ENCODE measurements at regions not wholly inside any gene's neighbourhood (a gene's known extent, or its start where the extent isn't known, plus 50 kb on each side); places are given as distances from the start of the nearest gene placed in this dataset.
"Not testable (repeated sequence)": the region's sequence is repeated elsewhere in the genome, so short reads cannot be mapped to it uniquely, and the experiment has no call there.

GRCh38 chr5:165035520-165035919 lies 1530.1 kb downstream of the MAT2B start:
- no peaks in the 10 kb centered on the region for H3K4me1 Mint-ChIP-seq
- H3K27me3 Mint-ChIP-seq = no peaks in the 10 kb centered on the region
- H3K9me3 Mint-ChIP-seq = peaks cover 1 to 3% (median 1%) of the 10 kb centered on the region in 3 donors
- H3K27ac Mint-ChIP-seq = no peak overlapping the region
- H3K36me3 Mint-ChIP-seq = no peaks in the 10 kb centered on the region
- no peak overlapping the region for H3K4me3 Mint-ChIP-seq

DNA sequence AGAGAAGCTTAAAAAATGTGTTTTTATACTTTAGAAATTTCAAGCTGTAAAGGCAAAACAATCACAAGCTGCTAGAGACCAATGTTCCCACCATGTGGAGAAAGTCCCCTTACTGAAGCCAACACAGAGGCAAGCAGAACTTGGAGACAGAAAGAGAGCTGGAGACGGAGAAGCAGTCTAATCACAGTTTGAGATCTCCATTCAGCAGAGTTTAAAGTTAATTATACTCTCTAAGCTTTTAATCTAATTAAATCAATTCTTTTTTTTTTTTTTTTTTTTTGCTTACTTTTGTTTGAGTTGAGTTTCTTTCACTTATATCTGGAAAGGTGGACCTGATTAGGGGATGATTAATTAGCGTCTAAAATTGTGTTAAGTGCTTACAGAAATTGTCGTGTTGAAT lies 1534.3 kb downstream of the MAT2B start:
- Mint-ChIP-seq H3K27ac (no peak overlapping the region), H3K36me3 (no peaks in the 10 kb centered on the region), H3K9me3 (peaks cover 1 to 4% (median 3%) of the 10 kb centered on the region in 3 donors), H3K27me3 (no peaks in the 10 kb centered on the region), H3K4me3 (no peak overlapping the region), H3K4me1 (no peaks in the 10 kb centered on the region)

- not testable (repeated sequence) for H3K27me3 Mint-ChIP-seq, H3K27ac Mint-ChIP-seq, H3K4me1 Mint-ChIP-seq, H3K4me3 Mint-ChIP-seq, H3K9me3 Mint-ChIP-seq, H3K36me3 Mint-ChIP-seq
Observed at GRCh38 chr5:165045941-165046340, 1540.5 kb downstream of the MAT2B start.

DNA sequence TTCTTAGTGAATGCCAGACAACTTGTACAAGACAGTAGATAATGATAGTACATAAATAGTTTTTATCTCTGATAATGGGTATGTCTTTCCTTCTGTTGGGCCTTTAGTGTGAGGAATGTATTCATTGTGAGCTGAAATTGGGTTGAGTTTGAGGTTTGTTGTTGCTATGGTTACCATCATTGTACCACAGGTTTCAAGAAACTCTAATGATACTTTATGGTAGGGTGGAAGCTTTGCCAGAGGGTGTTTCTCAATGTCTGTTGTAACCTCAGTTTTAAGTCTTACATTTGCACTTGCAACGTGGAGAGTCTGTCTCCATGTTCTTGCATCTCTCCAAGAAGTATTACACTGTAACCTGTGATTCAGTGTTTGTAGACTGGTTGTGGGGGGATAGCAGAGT lies 1550.1 kb downstream of the MAT2B start:
- H3K27ac Mint-ChIP-seq = no peak overlapping the region
- no peaks in the 10 kb centered on the region for H3K27me3 Mint-ChIP-seq
- no peaks in the 10 kb centered on the region for H3K4me1 Mint-ChIP-seq
- H3K36me3 Mint-ChIP-seq = no peaks in the 10 kb centered on the region
- H3K9me3 Mint-ChIP-seq = peaks cover 5 to 7% (median 5%) of the 10 kb centered on the region in 3 donors
- H3K4me3 Mint-ChIP-seq = no peak overlapping the region

DNA sequence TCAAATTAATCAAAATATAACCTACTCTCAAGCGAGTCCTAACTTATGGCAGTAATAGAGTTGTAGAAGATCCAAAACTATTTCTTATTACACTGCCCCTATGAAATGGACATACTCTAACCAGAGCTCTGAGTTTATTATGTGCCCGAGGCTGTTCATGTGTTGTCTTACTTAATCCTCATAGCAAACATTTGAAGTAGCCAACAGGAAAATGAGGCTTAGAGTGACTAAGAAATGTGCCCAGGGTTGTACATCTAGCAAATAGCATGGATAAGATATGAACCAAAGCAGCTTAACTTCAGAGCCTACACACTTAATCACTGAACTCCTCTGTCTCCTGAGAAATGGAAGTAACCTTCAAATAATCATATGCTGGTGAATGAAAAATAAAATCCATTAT lies 1551.7 kb downstream of the MAT2B start:
- Mint-ChIP-seq H3K4me1 (no peaks in the 10 kb centered on the region), H3K27me3 (no peaks in the 10 kb centered on the region), H3K27ac (no peak overlapping the region), H3K36me3 (no peaks in the 10 kb centered on the region), H3K4me3 (no peak overlapping the region), H3K9me3 (peaks cover 5 to 8% (median 7%) of the 10 kb centered on the region in 3 donors)

DNA sequence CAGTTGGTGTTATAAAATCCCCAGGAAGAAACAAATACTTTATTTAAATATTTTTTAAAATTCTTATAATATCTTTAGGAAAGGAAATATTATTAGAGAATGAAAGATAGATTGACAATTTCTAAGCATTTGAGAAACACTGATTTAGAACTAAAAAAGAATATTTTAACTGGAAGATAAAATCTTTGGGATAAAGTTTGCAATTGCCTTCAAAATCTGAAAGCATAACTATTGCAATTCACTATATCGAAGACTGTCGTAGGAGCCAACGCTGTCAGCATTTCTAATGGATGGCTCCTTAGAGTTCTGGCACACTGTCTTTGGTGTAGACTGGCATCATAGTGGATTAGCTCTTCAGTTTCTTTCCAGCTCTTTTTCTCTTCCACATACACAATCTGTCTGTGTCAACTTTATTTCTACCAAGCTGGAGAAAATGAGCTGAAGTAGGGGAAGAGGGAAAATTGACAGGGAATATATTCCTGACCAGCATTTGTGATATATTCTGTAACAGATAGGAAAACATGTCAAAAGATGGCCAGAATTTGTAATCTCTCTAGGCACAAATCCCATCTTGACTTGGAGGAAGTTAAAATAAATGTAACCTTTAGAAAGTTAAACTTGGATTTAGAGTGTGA lies 1561.4 kb downstream of the MAT2B start:
- Mint-ChIP-seq H3K4me1 (peaks cover 0 to 3% (median 0%) of the 10 kb centered on the region in 3 donors), H3K4me3 (no peak overlapping the region), H3K9me3 (peaks cover 1 to 4% (median 3%) of the 10 kb centered on the region in 3 donors), H3K36me3 (no peaks in the 10 kb centered on the region), H3K27me3 (no peaks in the 10 kb centered on the region), H3K27ac (no peak overlapping the region)

DNA sequence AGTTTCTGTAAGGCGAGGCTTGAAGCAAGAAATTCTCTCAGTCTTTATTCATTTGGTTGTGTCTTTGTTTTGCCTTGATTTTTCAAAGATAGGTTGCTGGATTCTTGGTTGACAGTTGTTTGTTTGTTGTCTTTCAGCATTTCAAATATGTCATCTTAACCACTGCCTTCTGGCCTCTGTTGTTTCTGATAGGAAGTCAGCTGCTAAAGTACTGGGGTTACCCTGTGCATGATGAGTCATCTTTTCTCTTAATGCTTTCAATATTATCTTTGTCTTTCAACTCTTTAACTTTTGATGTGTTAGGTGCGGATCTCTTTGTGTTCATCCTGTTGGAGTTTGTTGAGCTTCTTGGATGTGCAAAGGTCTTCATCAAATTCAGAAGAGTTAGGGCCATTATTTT lies 1571.3 kb downstream of the MAT2B start:
- H3K36me3 Mint-ChIP-seq = no peaks in the 10 kb centered on the region
- no peak overlapping the region for H3K27ac Mint-ChIP-seq
- H3K4me3 Mint-ChIP-seq = no peak overlapping the region
- peaks cover 0 to 13% (median 8%) of the 10 kb centered on the region in 3 donors for H3K9me3 Mint-ChIP-seq
- H3K27me3 Mint-ChIP-seq = no peaks in the 10 kb centered on the region
- no peaks in the 10 kb centered on the region for H3K4me1 Mint-ChIP-seq

DNA sequence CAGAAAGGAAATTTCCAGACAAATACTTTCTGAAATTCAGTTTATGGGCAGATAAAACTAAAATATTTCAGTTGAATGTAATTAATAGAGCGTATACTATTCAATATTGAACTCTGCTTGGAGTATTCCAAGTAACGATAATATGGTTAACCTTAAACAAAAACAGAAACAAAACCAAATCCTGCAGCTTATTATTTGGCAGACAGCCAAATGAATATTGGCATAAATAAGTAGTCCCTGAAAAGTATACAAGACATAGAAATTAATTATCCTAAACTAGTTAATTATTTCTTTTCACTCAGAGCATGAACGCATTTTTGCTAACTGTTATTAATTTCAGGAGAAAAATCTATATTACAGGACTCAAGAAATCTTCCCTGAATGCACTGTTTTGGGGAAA lies 1574.0 kb downstream of the MAT2B start:
- Mint-ChIP-seq H3K4me1 (no peaks in the 10 kb centered on the region), H3K4me3 (no peak overlapping the region), H3K9me3 (peaks cover 0 to 4% (median 0%) of the 10 kb centered on the region in 3 donors), H3K36me3 (no peaks in the 10 kb centered on the region), H3K27ac (no peak overlapping the region), H3K27me3 (no peaks in the 10 kb centered on the region)

- no peak overlapping the region for H3K4me3 Mint-ChIP-seq
- H3K36me3 Mint-ChIP-seq = no peaks in the 10 kb centered on the region
- no peak overlapping the region for H3K27ac Mint-ChIP-seq
- peaks cover 0 to 2% (median 0%) of the 10 kb centered on the region in 3 donors for H3K9me3 Mint-ChIP-seq
- H3K27me3 Mint-ChIP-seq = no peaks in the 10 kb centered on the region
- H3K4me1 Mint-ChIP-seq = no peaks in the 10 kb centered on the region
Observed at GRCh38 chr5:165083394-165083793, 1578.0 kb downstream of the MAT2B start.

GRCh38 chr5:165086465-165086864 lies 1581.0 kb downstream of the MAT2B start:
- Mint-ChIP-seq H3K27me3 (no peaks in the 10 kb centered on the region), H3K27ac (no peak overlapping the region), H3K4me1 (no peaks in the 10 kb centered on the region), H3K9me3 (peaks cover 0 to 2% (median 0%) of the 10 kb centered on the region in 3 donors), H3K36me3 (no peaks in the 10 kb centered on the region), H3K4me3 (no peak overlapping the region)

- Mint-ChIP-seq H3K9me3 (peaks cover 0 to 14% (median 2%) of the 10 kb centered on the region in 3 donors), H3K27ac (no peak overlapping the region), H3K36me3 (no peaks in the 10 kb centered on the region), H3K27me3 (no peaks in the 10 kb centered on the region), H3K4me3 (no peak overlapping the region), H3K4me1 (no peaks in the 10 kb centered on the region)
Observed at GRCh38 chr5:165094782-165095181, 1589.4 kb downstream of the MAT2B start.

- no peak overlapping the region for H3K4me3 Mint-ChIP-seq
Observed at GRCh38 chr5:165101709-165102108, 1596.3 kb downstream of the MAT2B start.

GRCh38 chr5:165104611-165105010 lies 1599.2 kb downstream of the MAT2B start:
- Mint-ChIP-seq H3K36me3 (no peaks in the 10 kb centered on the region), H3K27me3 (no peaks in the 10 kb centered on the region), H3K9me3 (peaks cover 3 to 15% (median 4%) of the 10 kb centered on the region in 3 donors), H3K4me1 (peaks cover 0 to 2% (median 0%) of the 10 kb centered on the region in 3 donors), H3K27ac (no peak overlapping the region), H3K4me3 (no peak overlapping the region)

More at GRCh38 chr5:165101709-165102108, 1596.3 kb downstream of the MAT2B start:
- peaks cover 4 to 29% (median 5%) of the 10 kb centered on the region in 3 donors for H3K9me3 Mint-ChIP-seq
- H3K4me1 Mint-ChIP-seq = no peaks in the 10 kb centered on the region
- no peak overlapping the region for H3K27ac Mint-ChIP-seq
- H3K27me3 Mint-ChIP-seq = no peaks in the 10 kb centered on the region
- no peaks in the 10 kb centered on the region for H3K36me3 Mint-ChIP-seq

- Mint-ChIP-seq H3K27ac (no peak overlapping the region), H3K4me1 (peaks cover 0 to 2% (median 0%) of the 10 kb centered on the region in 3 donors), H3K9me3 (peaks cover 0 to 8% (median 4%) of the 10 kb centered on the region in 3 donors), H3K36me3 (no peaks in the 10 kb centered on the region), H3K27me3 (no peaks in the 10 kb centered on the region), H3K4me3 (peak overlapping the region in 1 of 4 donors; percentile 9)
Observed at GRCh38 chr5:165108809-165109208, 1603.4 kb downstream of the MAT2B start.

DNA sequence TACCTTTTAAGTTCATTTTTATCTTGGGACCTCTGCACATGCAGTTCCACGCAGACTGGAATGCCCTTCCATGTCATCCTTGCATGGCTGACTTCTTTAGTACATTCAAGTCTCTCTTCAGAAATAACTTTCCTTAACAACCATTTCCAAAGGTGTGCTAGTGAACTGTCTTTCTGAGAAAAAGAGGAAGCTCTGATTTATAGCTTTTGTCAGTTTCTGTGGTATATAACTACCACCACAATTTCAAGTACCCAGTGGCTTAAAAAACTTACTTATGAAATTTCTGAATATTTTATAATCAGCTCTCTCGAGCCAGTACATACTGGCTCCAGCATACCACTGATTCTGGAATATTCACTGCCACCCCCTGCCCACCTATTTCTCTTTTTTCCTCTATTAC lies 1613.8 kb downstream of the MAT2B start:
- H3K27me3 Mint-ChIP-seq = no peaks in the 10 kb centered on the region
- no peak overlapping the region for H3K27ac Mint-ChIP-seq
- H3K4me3 Mint-ChIP-seq = no peak overlapping the region
- H3K36me3 Mint-ChIP-seq = no peaks in the 10 kb centered on the region
- H3K9me3 Mint-ChIP-seq = peaks cover 0 to 4% (median 3%) of the 10 kb centered on the region in 3 donors
- H3K4me1 Mint-ChIP-seq = no peaks in the 10 kb centered on the region

DNA sequence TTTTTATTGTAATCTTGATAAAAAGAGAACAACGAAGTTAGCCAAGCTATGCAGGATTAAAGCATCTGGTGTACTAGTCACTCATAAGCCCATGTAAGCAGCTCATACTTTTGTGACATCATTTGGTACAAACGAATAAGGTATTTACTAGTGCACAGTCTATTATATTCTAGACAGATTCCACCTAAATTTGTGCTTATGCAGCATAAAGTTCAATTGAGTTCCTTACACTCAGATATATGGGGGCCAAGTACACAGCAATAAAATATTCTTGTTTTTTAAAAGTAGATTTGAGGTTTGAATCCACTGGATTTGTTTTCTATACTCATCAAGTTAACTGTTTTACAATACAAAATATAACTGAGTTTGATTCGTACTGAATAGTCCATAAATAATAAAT lies 1621.2 kb downstream of the MAT2B start:
- H3K27ac Mint-ChIP-seq = no peak overlapping the region
- H3K4me3 Mint-ChIP-seq = no peak overlapping the region
- peaks cover 1% of the 10 kb centered on the region for H3K36me3 Mint-ChIP-seq
- H3K9me3 Mint-ChIP-seq = peaks cover 0 to 3% (median 2%) of the 10 kb centered on the region in 3 donors
- no peaks in the 10 kb centered on the region for H3K27me3 Mint-ChIP-seq
- no peaks in the 10 kb centered on the region for H3K4me1 Mint-ChIP-seq

Data from IgD-negative memory B cell (primary cell).